Smooth muscle cell of the brain vasculature (primary cell): ENCODE measurements at regions not wholly inside any gene's neighbourhood (a gene's known extent, or its start where the extent isn't known, plus 50 kb on each side); places are given as distances from the start of the nearest gene placed in this dataset.
"Not testable (repeated sequence)": the region's sequence is repeated elsewhere in the genome, so short reads cannot be mapped to it uniquely, and the experiment has no call there.

Experiments used
- DNase-seq: peaks from one replicate; pipeline ENCODE4 v3.0.0-alpha.2; 2012; ENCODE audit warnings: low read depth, low spot score

- DNase-seq = no peak
Measured at GRCh38 chr10:125247576-125247975, 87.2 kb upstream of the CTBP2 start.

GRCh38 chr10:125243532-125244253 lies 83.3 kb upstream of the CTBP2 start:
- no peak for DNase-seq

GRCh38 chr10:125238682-125239081 lies 78.3 kb upstream of the CTBP2 start:
- DNase-seq = no peak

- DNase-seq = no peak
Measured at GRCh38 chr10:125236091-125236490, 75.7 kb upstream of the CTBP2 start.

- no peak for DNase-seq
Measured at GRCh38 chr10:125235093-125236069, 75.0 kb upstream of the CTBP2 start.

GRCh38 chr10:125234576-125234975 lies 74.2 kb upstream of the CTBP2 start:
- not testable (repeated sequence) for DNase-seq

- DNase-seq = no peak
Measured at GRCh38 chr10:125233726-125234125, 73.4 kb upstream of the CTBP2 start.

GRCh38 chr10:125232841-125233240 lies 72.5 kb upstream of the CTBP2 start:
- DNase-seq = no peak

- no peak for DNase-seq
Measured at GRCh38 chr10:125231813-125232475, 71.6 kb upstream of the CTBP2 start.

- peak; percentile 64 for DNase-seq
Measured at GRCh38 chr10:125231116-125231812, 70.9 kb upstream of the CTBP2 start.

- no peak for DNase-seq
Measured at GRCh38 chr10:125230251-125230650, 69.9 kb upstream of the CTBP2 start.

- DNase-seq = not testable (repeated sequence)
Measured at GRCh38 chr10:125228245-125228940, 68.0 kb upstream of the CTBP2 start.

- DNase-seq = no peak
Measured at GRCh38 chr10:125227546-125227945, 67.2 kb upstream of the CTBP2 start.

- no peak for DNase-seq
Measured at GRCh38 chr10:125226823-125227222, 66.5 kb upstream of the CTBP2 start.

GRCh38 chr10:125226005-125226404 lies 65.6 kb upstream of the CTBP2 start:
- no peak for DNase-seq

- DNase-seq = no peak
Measured at GRCh38 chr10:125225051-125225450, 64.7 kb upstream of the CTBP2 start.

- DNase-seq = no peak
Measured at GRCh38 chr10:125222515-125223308, 62.3 kb upstream of the CTBP2 start.

GRCh38 chr10:125221716-125222115 lies 61.4 kb upstream of the CTBP2 start:
- no peak for DNase-seq

- no peak for DNase-seq
Measured at GRCh38 chr10:125219776-125220175, 59.4 kb upstream of the CTBP2 start.

GRCh38 chr10:125218967-125219366 lies 58.6 kb upstream of the CTBP2 start:
- no peak for DNase-seq
